Ectodermal cell (in vitro differentiated cells): ENCODE measurements at regions not wholly inside any gene's neighbourhood (a gene's known extent, or its start where the extent isn't known, plus 50 kb on each side); places are given as distances from the start of the nearest gene placed in this dataset.
"Not testable (repeated sequence)": the region's sequence is repeated elsewhere in the genome, so short reads cannot be mapped to it uniquely, and the experiment has no call there.

ENCODE experiments used
- H3K27ac ChIP-seq: 2 replicates; pipeline ENCODE4 v1.7.0; 2013; ENCODE audit warnings: mild to moderate bottlenecking, low read depth, low read length; ENCODE audit not compliant: insufficient read depth, poor library complexity, severe bottlenecking
- H3K27me3 ChIP-seq: 2 replicates; pipeline ENCODE4 v1.7.0; 2013; ENCODE audit warnings: mild to moderate bottlenecking, low read length; ENCODE audit not compliant: insufficient read depth, control insufficient read depth, poor library complexity, severe bottlenecking
- H3K36me3 ChIP-seq: one replicate; pipeline ENCODE4 v1.7.0; 2013; ENCODE audit warnings: low read length; ENCODE audit not compliant: control insufficient read depth, insufficient read depth
- H3K4me1 ChIP-seq: one replicate; pipeline ENCODE4 v1.7.0; 2013; ENCODE audit warnings: low read length; ENCODE audit not compliant: control insufficient read depth, insufficient read depth
- H3K4me3 ChIP-seq: 2 replicates; pipeline ENCODE4 v1.7.0; 2013; ENCODE audit warnings: low read depth, low read length, control low read depth; ENCODE audit not compliant: insufficient read depth
- H3K9me3 ChIP-seq: 2 replicates; pipeline ENCODE4 v1.7.0; 2013; ENCODE audit warnings: mild to moderate bottlenecking, low read length, moderate library complexity; ENCODE audit not compliant: control insufficient read depth
- WGBS, 2 experiments: methylation state at CpG; one replicate each; pipeline ENCODE4 v1.1.7; 2013; ENCODE audit warnings: missing lambda C conversion rate in 2 of 2; 5-methylcytosine and 5-hydroxymethylcytosine counted together

- 98% methylated on average over 3 to 4 of the region's 5 CpGs for WGBS, 2 experiments
- Histone ChIP-seq H3K27me3 (no peaks in the 10 kb centered on the region), H3K27ac (no peak overlapping the region), H3K9me3 (no peaks in the 10 kb centered on the region), H3K4me1 (no peaks in the 10 kb centered on the region), H3K4me3 (no peak overlapping the region), H3K36me3 (no peaks in the 10 kb centered on the region)
Measured at GRCh38 chr1:219074084-219074728, 99.5 kb upstream of the LYPLAL1 start.

DNA sequence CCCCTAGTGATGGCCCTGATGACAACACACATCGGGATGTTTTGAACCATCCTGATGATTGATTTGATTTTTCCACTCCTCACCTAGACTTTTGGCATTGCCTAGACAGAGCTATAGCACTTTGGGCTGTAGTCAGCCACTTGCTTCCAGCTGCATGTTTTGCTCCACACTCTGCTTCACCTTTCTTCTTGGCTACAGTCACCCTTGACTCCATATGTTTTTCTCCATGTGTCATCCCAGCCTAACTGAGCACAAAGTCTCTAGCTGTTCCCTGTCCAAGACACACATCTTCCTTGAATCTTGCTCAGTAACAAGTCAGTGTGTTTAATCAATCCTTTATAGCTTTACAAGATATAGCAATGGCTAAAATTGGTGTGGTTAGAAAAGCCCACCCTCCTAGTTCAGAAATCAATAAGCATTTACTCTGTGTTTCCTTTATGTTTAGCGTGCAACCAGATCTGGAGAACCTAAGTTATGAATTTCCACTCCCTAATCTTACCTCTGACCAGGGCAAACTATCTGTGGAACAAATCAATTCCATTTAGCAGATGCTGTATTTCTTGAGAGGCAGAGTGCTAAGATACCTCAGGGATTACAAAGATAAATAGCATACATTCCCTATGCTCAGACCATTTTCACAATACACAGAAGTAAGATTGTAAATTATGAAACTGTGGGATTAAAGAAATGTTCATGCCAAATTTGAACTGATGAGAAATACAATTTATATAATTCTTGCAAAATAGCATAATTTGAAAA, 98.4 kb upstream of the LYPLAL1 start:
- no peak overlapping the region for H3K4me3 ChIP-seq
- no peak overlapping the region for H3K27ac ChIP-seq
- no peaks in the 10 kb centered on the region for H3K36me3 ChIP-seq
- H3K27me3 ChIP-seq = no peaks in the 10 kb centered on the region
- WGBS, 2 experiments = 94 to 95% methylated on average over 2 of the region's 2 CpGs
- H3K9me3 ChIP-seq = no peaks in the 10 kb centered on the region
- H3K4me1 ChIP-seq = no peaks in the 10 kb centered on the region

GRCh38 chr1:219076326-219076937, 97.2 kb upstream of the LYPLAL1 start:
- Histone ChIP-seq H3K9me3 (no peaks in the 10 kb centered on the region), H3K4me1 (no peaks in the 10 kb centered on the region), H3K4me3 (no peak overlapping the region), H3K27ac (no peak overlapping the region), H3K36me3 (no peaks in the 10 kb centered on the region), H3K27me3 (no peaks in the 10 kb centered on the region)
- 60 to 82% methylated on average over 1 of the region's 1 CpG for WGBS, 2 experiments

DNA sequence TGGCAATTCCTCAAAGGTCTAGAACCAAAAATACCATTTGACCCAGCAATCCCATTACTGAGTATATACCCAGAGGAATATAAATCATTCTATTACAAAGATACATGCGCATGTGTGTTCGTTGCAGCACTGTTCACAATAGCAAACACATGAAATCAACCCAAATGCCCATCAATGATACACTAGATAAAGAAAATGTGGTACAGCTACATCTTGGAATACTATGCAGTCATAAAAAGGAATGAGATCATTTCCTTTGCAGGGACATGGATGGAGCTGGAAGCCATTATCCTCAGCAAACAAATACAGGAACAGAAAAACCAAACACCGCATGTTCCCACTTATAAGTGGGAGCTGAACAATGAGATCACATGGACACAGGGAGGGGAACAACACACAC, 95.9 kb upstream of the LYPLAL1 start:
- H3K27me3 ChIP-seq, H3K9me3 ChIP-seq, H3K4me3 ChIP-seq, H3K36me3 ChIP-seq, H3K27ac ChIP-seq, H3K4me1 ChIP-seq: not testable (repeated sequence)
- 89 to 94% methylated on average over 1 to 3 of the region's 3 CpGs for WGBS, 2 experiments

DNA sequence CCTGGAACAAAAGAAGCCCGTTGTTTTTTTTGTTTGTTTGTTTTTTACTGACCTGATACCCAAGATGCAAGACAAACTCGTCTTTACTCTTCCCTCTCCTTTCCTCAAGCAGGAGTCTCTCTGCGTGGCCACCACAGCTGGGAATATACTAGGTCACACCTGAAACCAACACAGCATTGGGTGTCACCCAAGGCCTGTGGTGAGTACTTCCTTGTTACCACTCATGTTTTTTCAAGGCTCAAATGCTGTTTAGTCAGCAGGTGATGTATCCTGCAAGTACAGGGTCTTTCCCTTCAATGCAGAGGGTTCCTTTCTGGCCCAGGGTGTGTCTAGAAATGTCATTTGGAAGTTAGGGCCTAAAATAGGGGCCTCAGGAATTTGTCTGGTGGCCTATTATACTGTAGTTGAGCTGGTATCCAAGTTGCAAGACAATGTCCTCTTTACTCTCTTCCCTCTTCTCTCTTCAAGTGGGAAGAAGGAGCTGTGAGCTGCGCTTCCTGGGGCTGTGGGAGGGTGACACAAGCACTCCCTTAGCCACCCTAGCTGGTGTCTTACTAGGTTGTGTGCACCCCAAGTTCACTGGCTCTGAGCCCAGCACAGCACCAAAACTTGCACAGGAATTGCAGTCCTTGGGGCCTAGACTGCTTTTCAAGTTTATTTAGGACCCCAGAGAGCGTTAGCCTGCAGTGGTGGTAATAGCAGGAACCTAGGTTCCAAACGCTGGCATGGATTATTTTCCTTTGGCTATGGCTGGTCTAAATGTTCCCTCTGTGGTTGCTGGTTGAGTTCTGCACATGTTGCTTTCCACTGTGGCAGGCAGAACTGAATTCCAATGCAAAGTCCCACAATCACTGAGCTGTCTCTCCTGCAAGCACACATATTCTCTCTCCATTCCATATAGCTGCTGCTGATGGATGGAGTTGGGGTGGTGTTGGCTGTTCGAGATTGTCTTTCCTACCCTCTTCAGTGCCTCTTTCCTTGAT, 91.4 kb upstream of the LYPLAL1 start:
- Histone ChIP-seq H3K27ac (no peak overlapping the region), H3K36me3 (no peaks in the 10 kb centered on the region), H3K4me3 (no peak overlapping the region), H3K9me3 (no peaks in the 10 kb centered on the region), H3K27me3 (no peaks in the 10 kb centered on the region), H3K4me1 (no peaks in the 10 kb centered on the region)
- WGBS, 2 experiments = 93 to 94% methylated on average over 7 of the region's 7 CpGs

DNA sequence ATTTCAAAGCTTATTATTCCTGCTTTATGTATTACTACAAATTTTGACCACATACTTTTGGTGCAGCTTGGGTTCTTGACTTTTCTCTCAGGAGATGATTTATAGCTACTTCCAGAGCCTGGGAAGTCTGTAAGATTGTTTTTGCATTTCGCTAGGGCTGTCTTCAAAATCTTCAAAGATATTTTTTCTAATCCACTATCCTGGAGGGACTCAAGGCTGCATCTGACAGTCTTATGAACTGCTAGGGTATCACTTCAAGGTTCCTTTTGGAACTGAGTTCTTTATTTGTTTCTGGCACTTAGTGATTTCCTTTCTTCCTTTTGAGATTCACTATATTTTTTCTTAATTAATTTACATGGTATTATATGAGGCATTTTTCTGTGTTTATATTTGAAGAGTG, 90.0 kb upstream of the LYPLAL1 start:
- H3K27me3 ChIP-seq = no peaks in the 10 kb centered on the region
- no peaks in the 10 kb centered on the region for H3K9me3 ChIP-seq
- no peak overlapping the region for H3K27ac ChIP-seq
- no peak overlapping the region for H3K4me3 ChIP-seq
- H3K36me3 ChIP-seq = no peaks in the 10 kb centered on the region
- no peaks in the 10 kb centered on the region for H3K4me1 ChIP-seq
- 91 to 100% methylated on average over 1 of the region's 1 CpG for WGBS, 2 experiments

GRCh38 chr1:219085082-219085481, 88.6 kb upstream of the LYPLAL1 start:
- Histone ChIP-seq H3K27me3 (no peaks in the 10 kb centered on the region), H3K9me3 (no peaks in the 10 kb centered on the region), H3K36me3 (no peaks in the 10 kb centered on the region), H3K4me3 (no peak overlapping the region), H3K4me1 (no peaks in the 10 kb centered on the region), H3K27ac (no peak overlapping the region)
- WGBS, 2 experiments = 92 to 94% methylated on average over 2 of the region's 3 CpGs

DNA sequence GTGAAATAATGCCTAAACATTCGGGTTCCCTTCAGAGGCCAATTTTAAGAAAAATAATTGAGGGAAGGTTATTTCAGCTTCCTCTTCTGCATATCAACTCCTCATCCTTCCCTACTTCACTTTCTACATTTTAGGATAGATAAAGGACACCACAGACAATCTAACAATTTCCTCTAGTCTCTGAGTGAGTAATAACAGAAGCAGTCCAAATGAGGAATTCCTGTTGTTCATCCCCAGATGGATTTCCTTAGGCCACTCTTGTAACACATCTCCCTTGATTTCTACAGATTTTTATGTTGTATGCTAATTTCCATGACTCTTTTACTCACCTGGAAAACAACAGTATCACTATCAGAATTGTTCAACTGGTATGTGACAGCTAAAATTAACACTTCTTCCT, 87.7 kb upstream of the LYPLAL1 start:
- H3K9me3 ChIP-seq = no peaks in the 10 kb centered on the region
- H3K4me3 ChIP-seq = no peak overlapping the region
- no peaks in the 10 kb centered on the region for H3K36me3 ChIP-seq
- WGBS, 2 experiments = 100% methylated on average over 1 of the region's 1 CpG
- no peaks in the 10 kb centered on the region for H3K27me3 ChIP-seq
- no peak overlapping the region for H3K27ac ChIP-seq
- no peaks in the 10 kb centered on the region for H3K4me1 ChIP-seq

- H3K27me3 ChIP-seq = no peaks in the 10 kb centered on the region
- no peaks in the 10 kb centered on the region for H3K9me3 ChIP-seq
- 86 to 100% methylated on average over 1 of the region's 1 CpG for WGBS, 2 experiments
- H3K36me3 ChIP-seq = no peaks in the 10 kb centered on the region
- H3K4me1 ChIP-seq = no peaks in the 10 kb centered on the region
- no peak overlapping the region for H3K4me3 ChIP-seq
- no peak overlapping the region for H3K27ac ChIP-seq
Measured at GRCh38 chr1:219086956-219087469, 86.7 kb upstream of the LYPLAL1 start.
